Mesenteric fat pad (tissue), 1 donor: ENCODE measurements at regions not wholly inside any gene's neighbourhood (a gene's known extent, or its start where the extent isn't known, plus 50 kb on each side); places are given as distances from the start of the nearest gene placed in this dataset.

Experiments used
- DNase-seq: peaks from one replicate; pipeline ENCODE4 v3.0.0-alpha.2; 2020; ENCODE audit warnings: low spot score
- donor health status: DM: yes; HTN: yes; CAD: no.

GRCh38 chr2:217051416-217051815 is 191.6 kb upstream of the TNP1 start:
- DNase-seq: no peak

DNA sequence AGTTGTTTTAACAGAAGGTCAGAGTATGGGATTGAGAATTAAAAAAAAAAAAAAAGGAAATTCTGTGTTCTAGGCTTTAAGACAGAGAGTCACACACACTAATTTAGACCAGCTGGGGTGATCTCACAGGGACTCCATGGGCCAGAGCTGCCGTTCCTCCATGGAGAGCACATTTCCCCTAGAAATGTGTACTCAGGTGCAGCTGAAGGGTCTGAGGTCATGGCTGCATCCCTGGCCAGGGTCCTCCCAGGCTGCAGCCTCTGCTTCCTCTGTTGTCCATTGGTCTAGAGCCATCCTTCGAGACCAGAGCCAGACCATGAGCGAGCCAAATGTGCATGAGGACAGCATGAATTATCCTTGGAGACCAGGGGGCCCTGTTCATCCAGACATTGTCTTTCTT is 190.1 kb upstream of the TNP1 start:
- no peak for DNase-seq

DNA sequence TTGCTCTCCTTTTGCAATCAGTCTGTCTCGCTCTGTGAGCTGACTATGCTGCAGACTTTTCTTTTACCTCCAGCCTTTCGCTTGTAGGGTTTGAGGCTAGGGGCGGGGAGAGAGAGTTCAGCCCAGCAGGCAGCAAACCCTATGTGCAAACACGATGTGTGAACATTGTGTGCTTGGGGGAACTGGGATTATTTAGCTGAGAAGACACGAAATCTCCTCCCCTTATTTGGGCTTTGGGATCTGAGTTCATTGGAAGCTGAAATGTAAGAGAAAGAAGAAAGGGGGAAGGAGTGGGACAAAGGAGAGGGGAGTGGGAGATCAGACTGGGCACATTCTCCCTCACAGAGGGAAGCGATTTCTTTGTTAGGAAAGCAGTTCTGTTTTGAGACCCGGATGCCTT is 189.6 kb upstream of the TNP1 start:
- DNase-seq: no peak

GRCh38 chr2:217048730-217049129 is 188.9 kb upstream of the TNP1 start:
- no peak for DNase-seq

GRCh38 chr2:217047631-217048030 is 187.8 kb upstream of the TNP1 start:
- no peak for DNase-seq

DNA sequence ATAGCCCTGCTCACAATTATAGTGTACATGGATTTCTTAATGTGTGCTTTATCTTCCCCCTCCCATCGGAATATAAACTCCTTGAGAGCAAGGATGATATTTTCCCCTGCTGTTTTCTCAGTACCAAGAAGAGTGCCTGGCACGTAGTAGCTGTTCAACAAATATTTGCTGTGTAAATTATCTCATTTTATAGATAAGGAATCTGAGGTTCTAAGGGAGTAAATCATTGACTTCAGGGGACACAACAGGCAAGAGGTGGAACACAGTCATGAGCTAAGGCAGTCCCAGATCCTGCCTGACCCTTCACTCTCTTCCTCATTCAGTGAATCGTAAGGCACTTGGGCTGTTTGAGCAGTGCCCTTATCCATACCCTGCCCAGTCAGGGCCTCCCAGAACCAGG is 187.3 kb upstream of the TNP1 start:
- DNase-seq: no peak

DNA sequence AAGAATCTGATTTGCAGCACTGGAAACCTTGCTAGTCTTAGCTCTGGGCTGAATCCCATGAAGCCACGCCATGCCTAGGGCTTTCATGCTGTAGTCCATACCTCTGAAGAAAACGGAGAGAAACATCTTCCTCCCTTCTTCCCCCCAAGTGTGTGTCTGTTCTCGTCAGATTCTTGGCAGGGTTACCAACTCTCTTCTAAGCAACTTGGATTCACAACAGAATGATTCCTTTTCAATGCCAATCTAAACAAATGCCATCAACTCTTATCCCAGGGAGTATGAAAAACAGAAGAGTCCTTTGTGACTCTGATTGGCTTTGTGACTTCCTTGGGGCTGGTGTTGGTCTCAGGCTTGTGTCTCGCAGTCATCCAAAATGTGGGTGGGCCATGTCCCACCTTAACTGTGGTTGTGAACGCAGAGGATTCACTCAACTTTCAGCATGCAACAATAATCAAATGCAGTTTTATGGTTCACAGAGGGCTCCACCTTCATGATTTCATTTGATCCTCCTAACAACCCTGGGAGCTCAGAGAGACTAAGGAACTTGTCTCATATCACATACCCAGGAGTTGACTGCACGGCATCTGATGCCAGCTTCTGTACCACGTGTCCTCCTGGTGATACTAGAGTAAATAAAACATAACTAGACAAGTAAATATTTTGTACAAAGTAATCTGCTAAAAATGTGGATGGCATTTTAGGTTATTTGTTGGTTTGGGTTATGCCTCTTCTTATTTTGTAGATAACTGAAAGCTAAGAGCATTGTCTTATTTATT is 186.0 kb upstream of the TNP1 start:
- no peak for DNase-seq

DNA sequence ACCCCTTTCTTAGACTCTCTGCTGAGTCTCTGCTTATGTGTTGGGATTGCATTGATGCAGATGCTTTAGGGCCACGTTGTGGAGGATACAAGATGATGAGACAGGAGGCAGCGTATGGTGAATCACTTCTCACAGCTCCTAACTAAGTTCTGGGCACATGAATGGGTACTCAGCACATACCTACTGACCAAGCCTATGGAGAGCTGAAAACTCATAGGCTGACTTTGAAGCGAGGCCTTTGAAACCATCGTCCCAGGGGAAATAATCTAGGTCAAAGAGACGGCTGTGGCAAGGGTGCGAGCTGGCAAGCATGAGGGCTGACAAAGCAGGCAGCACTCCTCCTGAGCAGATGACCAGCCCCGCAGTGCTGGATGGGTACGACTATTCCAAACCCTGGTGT is 180.2 kb upstream of the TNP1 start:
- DNase-seq: no peak

DNA sequence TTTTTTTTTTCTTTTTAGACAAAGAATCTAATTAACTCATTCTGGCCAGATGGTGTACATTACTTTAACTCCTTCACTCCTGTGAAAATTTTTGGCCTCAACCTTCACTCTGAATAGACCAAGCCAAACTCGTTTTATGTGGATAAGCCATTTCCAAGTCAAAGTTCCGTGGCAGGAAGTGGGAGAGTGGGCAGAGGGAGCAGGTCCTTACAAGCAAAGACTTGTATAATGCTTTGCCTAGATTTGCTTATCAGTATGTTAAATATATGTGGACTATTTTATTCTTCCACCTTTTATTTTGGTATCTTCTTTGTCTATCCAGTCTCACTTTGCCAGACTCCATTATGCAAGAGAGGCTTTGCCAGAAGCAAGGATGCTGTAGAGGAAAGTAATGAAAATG is 178.1 kb upstream of the TNP1 start:
- no peak for DNase-seq

DNA sequence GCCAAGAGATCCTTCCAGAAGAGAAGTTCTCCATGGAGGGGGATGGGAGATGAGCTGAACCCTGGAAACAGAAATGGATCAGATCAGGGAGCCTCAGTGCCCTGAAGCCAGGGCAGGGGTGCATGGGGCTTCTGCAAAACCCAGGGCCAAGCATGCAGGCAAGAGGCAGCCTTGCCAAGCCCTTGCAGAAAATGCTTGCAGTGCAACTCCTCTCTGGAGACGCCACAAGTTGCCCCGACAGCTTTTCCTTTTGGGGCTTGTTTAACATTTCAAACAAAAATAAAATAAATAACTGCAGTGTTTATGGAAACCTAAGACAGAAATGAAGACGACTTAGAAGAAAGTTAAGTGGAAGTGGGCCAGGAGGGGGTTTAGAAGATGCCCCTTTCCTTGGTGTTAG is 177.5 kb upstream of the TNP1 start:
- DNase-seq: no peak

DNA sequence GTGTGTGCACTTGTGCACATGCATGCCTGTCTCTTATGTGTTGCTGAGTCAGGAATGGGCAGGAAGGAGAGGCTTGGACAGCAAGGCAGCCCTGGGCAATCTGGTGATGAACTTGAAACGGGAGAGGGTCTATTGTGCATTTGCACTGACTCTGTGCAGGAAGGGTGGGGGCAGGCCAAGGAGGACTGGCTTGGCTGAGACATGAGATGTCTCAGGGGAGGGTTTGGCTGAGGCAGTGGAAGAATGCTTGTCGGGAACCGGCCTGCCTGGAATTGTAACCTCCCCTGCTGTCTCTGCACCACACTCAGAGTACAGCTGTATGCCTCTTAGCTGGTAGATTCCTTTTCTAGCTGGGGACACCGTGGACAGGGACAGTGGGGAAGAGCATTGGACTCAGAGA is 176.1 kb upstream of the TNP1 start:
- no peak for DNase-seq

DNA sequence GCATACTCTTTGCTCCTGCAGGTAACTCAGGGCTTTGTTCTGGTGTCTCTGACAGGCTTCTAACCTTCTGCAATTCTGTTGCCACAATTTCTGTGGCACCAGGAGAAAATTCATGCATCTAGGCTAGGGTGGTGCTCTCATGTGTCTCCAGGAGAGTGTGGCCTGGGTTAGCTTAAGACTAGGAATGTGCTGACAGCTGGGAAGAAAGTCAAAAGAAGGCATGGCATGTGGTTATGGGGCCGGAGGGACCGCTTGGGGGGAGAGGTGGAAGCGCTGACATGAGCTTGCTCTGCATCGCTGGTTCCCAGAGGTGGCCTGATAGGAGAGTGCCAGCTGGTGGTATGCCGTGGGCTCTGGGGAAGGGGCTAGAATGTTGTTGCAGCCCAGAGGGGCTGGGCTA is 173.3 kb upstream of the TNP1 start:
- DNase-seq: no peak

- no peak for DNase-seq
These were observed 171.6 kb upstream of the TNP1 start for GRCh38 chr2:217031445-217031844.

DNA sequence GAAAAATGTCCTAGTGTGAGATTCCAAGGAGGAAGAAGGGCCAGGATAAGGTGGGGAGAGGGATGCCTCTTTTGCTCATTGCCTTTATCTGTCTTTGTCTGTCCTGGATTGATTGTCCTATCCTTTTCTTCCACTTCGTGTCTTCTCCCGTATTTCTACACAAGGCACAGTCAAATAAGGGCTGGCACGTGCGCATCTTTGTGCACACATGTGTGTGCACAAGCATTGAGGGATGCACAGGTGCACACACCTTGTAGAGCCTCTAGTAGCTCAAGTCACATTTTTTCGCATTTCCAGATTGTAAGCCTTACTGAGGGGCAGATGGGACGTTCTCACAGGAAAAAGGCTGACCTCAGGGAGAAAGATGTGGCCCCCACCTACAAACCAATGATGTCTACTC is 170.2 kb upstream of the TNP1 start:
- no peak for DNase-seq

GRCh38 chr2:217028128-217028527 is 168.3 kb upstream of the TNP1 start:
- no peak for DNase-seq

DNA sequence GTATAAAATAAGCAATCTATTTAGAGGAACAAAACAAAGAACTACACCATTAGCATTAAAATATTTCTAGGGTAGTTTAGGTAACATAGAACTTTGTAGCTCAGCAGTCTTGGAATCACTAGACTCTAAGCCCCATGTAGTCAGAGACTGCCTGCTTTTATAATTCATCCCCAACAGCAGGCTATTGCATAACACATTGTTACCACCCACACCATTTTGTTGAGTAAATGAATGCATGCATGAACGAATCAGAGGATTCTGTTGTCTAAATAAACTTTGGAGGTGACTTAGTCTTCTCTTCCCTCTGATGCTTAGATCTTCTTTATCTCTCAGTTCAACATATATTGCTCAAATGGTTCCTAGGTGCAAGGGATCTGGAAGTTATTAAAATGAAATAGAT is 167.6 kb upstream of the TNP1 start:
- no peak for DNase-seq

DNA sequence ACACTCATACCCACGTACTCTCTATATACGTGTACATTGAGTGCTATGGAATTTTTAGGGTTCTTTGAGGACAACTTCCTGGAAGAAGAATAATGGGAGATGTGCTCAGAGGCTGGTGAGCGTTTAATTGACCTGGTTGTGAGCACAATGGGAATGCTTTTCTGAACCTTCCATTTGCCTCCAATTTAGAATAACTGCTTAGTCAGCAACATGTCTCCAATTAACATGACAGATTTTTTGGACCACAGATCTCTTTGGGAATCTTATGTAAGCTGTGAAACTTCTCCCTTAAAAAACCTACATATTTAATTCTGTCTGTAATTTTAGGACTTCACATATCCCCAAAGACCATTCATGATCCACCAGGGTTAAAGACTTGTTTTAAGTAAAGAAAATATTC is 166.7 kb upstream of the TNP1 start:
- no peak for DNase-seq

- DNase-seq: no peak
These were observed 166.3 kb upstream of the TNP1 start for GRCh38 chr2:217026161-217026560.

- DNase-seq: no peak
These were observed 163.7 kb upstream of the TNP1 start for GRCh38 chr2:217023611-217024010.

DNA sequence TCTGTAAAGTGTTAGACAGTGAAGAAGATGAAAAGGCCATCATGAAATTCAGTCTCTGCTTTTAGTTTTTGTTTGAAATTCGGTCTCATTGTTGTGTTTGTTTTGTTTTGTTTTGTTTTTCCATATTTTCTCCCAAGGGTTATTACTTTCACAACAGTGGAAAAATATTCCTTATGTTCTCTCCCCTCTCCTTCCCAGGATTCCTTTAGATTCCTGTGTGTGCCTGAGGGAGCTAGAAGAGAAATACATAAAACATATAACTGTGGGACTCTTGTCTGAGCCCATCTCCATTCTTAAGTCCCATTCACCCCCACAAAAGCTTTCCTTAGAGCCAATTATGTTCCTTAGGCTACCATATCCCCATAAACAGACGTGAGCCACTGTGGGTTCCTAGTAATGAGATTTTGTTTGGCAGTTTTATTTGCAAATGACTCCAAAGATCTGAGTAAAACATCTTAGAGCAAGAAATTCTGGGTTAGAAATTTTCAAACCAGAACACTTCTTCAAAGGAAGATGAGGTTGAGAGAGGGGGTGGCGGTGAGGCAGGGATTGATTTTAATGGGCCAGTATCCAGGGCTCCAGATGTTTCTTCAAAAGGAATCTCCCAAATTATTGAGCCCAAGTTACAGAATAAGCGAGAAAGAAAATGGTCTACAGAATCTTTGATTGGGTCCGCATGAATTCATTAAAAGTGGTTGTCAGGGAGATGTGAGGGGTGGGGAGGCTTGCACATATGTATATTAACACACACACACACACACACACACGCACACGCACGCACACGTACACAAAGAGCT is 157.8 kb upstream of the TNP1 start:
- no peak for DNase-seq

DNA sequence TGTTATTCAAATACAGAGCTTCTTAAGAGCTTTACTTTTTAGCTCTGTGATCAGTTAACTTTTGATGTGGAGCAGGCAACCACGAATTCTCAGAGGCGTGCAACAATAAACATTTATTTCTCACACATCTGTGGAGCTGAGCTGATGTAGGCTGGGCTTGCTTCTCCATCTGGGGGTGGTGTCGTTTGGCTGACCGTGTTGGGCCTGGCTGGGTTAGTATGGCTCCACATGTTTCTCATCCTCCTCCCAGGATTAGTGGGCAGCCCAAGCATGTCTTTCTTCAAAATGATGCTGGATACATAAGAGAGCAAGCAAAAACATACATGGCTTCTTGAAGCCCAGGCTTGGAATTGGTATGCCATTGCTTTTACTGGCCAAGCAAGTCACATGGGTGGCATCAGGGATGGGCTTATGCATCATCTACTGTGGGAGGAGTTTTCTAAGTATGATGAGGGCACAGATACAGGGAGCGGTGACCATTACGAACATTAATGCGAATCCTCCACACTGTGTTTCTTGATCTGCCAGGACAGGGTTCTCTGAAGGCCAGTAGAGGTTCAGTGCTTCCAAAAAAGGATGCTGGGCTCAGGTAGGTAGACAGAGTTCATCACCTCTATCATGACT is 157.0 kb upstream of the TNP1 start:
- DNase-seq: no peak

DNA sequence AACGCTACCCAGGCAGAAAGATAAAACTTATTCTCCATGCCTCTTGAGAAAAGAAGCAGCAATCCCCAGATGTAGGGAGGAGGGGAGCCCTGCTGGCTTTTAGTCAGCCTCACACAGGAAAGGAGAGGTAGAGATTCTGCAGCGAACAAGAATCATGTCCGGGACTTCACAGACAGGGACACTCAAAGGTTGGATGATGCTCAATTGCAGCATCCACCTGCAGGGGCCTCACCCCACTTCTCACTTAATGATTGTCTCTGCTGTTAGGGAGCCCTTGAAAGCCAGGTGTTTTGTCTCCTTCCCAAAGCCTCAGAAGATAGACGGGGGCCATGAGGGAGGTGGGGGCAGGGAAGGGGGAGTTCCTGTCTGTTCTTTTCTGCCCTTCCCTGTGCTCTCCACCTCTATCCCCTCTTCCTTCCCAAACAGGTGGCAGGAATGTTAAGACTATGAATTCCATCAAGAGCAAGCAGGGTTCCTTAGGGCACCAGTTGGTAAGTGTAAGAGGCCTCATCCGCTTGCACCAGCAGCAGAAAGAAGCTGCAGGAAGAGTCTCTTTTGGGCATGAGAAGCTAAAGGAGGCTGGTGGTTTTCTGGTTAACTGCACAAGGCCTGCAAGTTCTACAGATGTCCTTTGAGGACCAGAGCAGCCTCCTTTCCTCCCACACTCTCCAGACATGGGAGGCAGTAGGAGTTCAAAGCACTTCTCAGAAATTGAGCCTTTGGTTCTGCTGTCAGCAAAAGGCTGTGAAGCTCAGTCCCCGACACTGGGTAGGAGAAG is 154.7 kb upstream of the TNP1 start:
- DNase-seq: no peak
